Naive B cell (primary cell): ENCODE measurements at regions not wholly inside any gene's neighbourhood (a gene's known extent, or its start where the extent isn't known, plus 50 kb on each side); places are given as distances from the start of the nearest gene placed in this dataset.
"Not testable (repeated sequence)": the region's sequence is repeated elsewhere in the genome, so short reads cannot be mapped to it uniquely, and the experiment has no call there.

Experiments
- ATAC-seq, 2 donors: fragments of 150-1000 bp; cut with Tn5 transposase; 2 replicates each; pipeline ENCODE4 v1.10.0; 2021; ENCODE audit warnings: low read depth in 2 of 2, mild to moderate bottlenecking in 2 of 2, moderate library complexity in 2 of 2
- DNase-seq: peaks from one replicate; pipeline ENCODE4 v3.0.0; 2022
- H3K27ac Mint-ChIP-seq, 6 donors: one replicate each; pipeline ENCODE4 v1.8.0; 2020 to 2022; ENCODE audit warnings: mild to moderate bottlenecking in 6 of 6, mixed read lengths in 6 of 6, moderate library complexity in 5 of 6, inconsistent platforms in 2 of 6
- H3K27me3 Mint-ChIP-seq, 3 donors: one replicate each; pipeline ENCODE4 v1.8.0; 2021 to 2022; ENCODE audit warnings: mixed read lengths in 3 of 3, mild to moderate bottlenecking in 1 of 3
- H3K36me3 Mint-ChIP-seq, 2 donors: one replicate each; pipeline ENCODE4 v1.8.0; 2020 to 2022; ENCODE audit warnings: mixed read lengths in 2 of 2, inconsistent platforms in 1 of 2, mild to moderate bottlenecking in 1 of 2
- H3K4me1 Mint-ChIP-seq, 3 donors: one replicate each; pipeline ENCODE4 v1.8.0; 2020 to 2022; ENCODE audit warnings: mixed read lengths in 3 of 3, inconsistent platforms in 1 of 3, mild to moderate bottlenecking in 1 of 3, moderate library complexity in 1 of 3
- H3K4me3 Mint-ChIP-seq, 8 donors: one replicate each; pipeline ENCODE4 v1.8.0; 2020 to 2022; ENCODE audit warnings: mild to moderate bottlenecking in 8 of 8, mixed read lengths in 8 of 8, moderate library complexity in 8 of 8, inconsistent platforms in 2 of 8
- H3K9me3 Mint-ChIP-seq, 7 donors: one replicate each; pipeline ENCODE4 v1.8.0; 2020 to 2022; ENCODE audit warnings: mixed read lengths in 7 of 7, mild to moderate bottlenecking in 5 of 7, inconsistent platforms in 2 of 7, moderate library complexity in 1 of 7

- H3K36me3 Mint-ChIP-seq, DNase-seq, H3K4me3 Mint-ChIP-seq, ATAC-seq, H3K27me3 Mint-ChIP-seq, H3K4me1 Mint-ChIP-seq, H3K27ac Mint-ChIP-seq: not testable (repeated sequence)
- peaks cover 0 to 14% (median 5%) of the 10 kb centered on the region in 7 donors for H3K9me3 Mint-ChIP-seq
Observed at GRCh38 chr12:127983213-127983791, 283.7 kb upstream of the TMEM132C start.

DNA sequence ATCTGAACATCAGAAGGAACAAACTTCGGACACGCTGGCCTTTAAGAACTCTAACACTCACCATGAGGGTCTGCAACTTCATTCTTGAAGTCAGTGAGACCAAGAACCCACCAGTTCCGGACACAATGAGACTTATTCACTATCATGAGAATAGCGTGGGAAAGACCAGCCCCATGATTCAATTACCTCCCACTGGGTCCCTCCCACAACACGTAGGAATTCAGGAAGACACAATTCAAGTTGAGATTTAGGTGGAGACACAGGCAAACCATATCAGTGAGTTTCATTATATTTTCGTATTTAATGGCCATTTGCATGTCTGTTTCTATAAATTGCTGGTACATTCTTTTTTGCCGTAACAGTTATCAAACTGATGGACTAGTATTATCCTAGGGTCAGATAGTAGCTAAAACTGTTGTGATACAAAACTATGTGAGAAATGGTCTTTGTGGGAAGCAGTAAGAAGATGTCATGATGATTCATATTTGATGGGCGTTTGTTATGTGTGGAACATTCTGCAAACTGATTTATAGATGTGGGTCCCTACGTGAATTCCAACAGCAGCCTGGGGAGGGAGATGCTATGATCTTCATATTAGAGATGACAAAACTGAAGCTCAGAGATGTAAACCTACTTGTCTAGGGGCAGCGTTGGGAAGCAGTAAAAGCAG is 282.4 kb upstream of the TMEM132C start:
- ATAC-seq (no peak), DNase-seq (no peak)
- H3K27me3 Mint-ChIP-seq: no peaks in the 10 kb centered on the region
- no peaks in the 10 kb centered on the region for H3K36me3 Mint-ChIP-seq
- peaks cover 0 to 11% (median 4%) of the 10 kb centered on the region in 7 donors for H3K9me3 Mint-ChIP-seq
- no peak overlapping the region for H3K4me3 Mint-ChIP-seq
- peak overlapping the region in 1 of 6 donors; percentile 51 for H3K27ac Mint-ChIP-seq
- H3K4me1 Mint-ChIP-seq: no peaks in the 10 kb centered on the region

DNA sequence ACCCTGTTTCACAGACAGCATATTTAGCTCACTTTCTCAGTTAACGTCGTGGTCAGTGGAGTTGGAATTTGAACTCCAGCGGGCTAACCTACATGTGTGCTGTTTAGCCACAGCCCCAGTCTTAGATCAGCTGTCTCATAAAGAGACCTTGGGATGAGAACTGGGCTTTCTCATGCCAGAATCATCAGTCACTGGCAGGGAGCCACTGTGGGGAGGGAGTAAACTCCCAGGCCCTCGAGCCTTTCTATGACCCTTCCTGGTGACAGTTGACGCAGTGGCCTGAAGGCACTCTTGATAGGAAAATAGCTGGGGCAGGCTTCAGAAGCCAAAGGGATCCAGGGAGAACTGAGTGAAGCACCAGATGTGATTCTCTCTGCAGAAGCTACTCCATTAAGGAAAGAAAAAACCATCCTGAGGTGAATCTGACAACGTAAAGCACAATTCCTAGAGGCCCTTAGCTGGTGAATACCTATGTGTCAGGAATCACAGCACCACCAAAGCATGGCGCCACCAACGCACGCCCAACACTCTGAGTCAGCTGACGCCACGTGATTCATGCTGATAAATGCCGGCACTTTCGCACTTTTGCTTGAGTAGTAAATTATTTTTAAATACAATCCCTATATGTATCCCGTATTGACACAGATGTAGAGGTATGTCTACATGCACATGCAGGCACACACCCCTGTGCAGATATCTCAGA is 279.6 kb upstream of the TMEM132C start:
- Mint-ChIP-seq H3K27ac (no peak overlapping the region), H3K36me3 (no peaks in the 10 kb centered on the region), H3K4me3 (no peak overlapping the region), H3K4me1 (no peaks in the 10 kb centered on the region), H3K9me3 (peaks cover 0 to 11% (median 3%) of the 10 kb centered on the region in 7 donors), H3K27me3 (no peaks in the 10 kb centered on the region)
- DNase-seq (no peak), ATAC-seq (no peak)

GRCh38 chr12:127991485-127991884 is 275.5 kb upstream of the TMEM132C start:
- ATAC-seq (no peak), DNase-seq (no peak)
- H3K4me3 Mint-ChIP-seq: no peak overlapping the region
- peaks cover 0 to 9% (median 3%) of the 10 kb centered on the region in 7 donors for H3K9me3 Mint-ChIP-seq
- H3K27ac Mint-ChIP-seq: no peak overlapping the region
- H3K27me3 Mint-ChIP-seq: no peaks in the 10 kb centered on the region
- no peaks in the 10 kb centered on the region for H3K36me3 Mint-ChIP-seq
- no peaks in the 10 kb centered on the region for H3K4me1 Mint-ChIP-seq

DNA sequence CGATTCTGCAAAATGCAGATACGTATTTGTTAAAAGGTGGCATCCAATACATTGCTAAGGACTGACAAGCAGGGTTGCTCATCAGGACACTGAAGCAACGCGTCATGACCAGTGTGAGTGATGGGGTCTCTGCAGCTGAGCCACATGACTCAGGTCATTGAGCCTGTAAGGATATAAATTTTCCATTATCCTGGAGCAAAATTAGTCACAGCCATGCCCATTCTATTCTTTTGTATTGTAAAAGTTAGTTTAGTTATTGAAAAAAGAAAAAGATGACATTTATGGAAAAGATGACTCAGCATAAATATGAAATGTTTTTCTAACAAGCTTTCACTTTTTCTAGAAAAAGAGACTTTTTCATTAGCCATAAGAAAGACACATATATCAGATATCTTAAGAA is 268.0 kb upstream of the TMEM132C start:
- no peaks in the 10 kb centered on the region for H3K4me1 Mint-ChIP-seq
- no peak overlapping the region for H3K4me3 Mint-ChIP-seq
- DNase-seq: no peak
- no peak overlapping the region for H3K27ac Mint-ChIP-seq
- H3K36me3 Mint-ChIP-seq: no peaks in the 10 kb centered on the region
- H3K27me3 Mint-ChIP-seq: peaks cover 0 to 3% (median 0%) of the 10 kb centered on the region in 3 donors
- peaks cover 0 to 8% (median 4%) of the 10 kb centered on the region in 7 donors for H3K9me3 Mint-ChIP-seq
- ATAC-seq: no peak

GRCh38 chr12:128004383-128004938 is 262.5 kb upstream of the TMEM132C start:
- DNase-seq: no peak
- H3K4me3 Mint-ChIP-seq: no peak overlapping the region
- no peak for ATAC-seq
- H3K9me3 Mint-ChIP-seq: peaks cover 0 to 9% (median 5%) of the 10 kb centered on the region in 7 donors
- H3K36me3 Mint-ChIP-seq: no peaks in the 10 kb centered on the region
- H3K27ac Mint-ChIP-seq: no peak overlapping the region
- H3K27me3 Mint-ChIP-seq: peaks cover 0 to 3% (median 0%) of the 10 kb centered on the region in 3 donors
- no peaks in the 10 kb centered on the region for H3K4me1 Mint-ChIP-seq

GRCh38 chr12:128007250-128007649 is 259.7 kb upstream of the TMEM132C start:
- Mint-ChIP-seq H3K27ac (no peak overlapping the region), H3K27me3 (no peaks in the 10 kb centered on the region), H3K9me3 (peaks cover 0 to 6% (median 4%) of the 10 kb centered on the region in 7 donors), H3K4me3 (no peak overlapping the region), H3K4me1 (no peaks in the 10 kb centered on the region), H3K36me3 (no peaks in the 10 kb centered on the region)
- DNase-seq (no peak), ATAC-seq (no peak)

DNA sequence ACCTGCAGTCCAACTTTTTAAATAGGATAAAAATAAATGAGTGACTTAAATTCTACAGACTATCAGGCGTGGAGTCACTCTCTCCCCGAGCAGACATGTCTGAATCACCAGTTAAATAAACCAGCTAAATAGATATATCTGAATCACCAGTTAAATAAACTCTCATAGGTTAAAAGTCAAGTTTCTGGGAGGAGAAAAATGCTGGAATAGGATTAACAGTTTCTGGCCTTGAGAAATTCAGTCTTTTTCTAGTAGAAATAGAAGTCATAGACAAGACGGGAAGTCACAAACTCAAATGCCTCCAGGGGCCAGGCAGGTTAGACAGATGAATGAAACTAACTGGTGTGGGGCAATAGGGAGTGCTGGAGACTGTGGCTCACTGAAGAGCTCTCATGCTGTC is 258.6 kb upstream of the TMEM132C start:
- Mint-ChIP-seq H3K9me3 (peaks cover 0 to 6% (median 3%) of the 10 kb centered on the region in 7 donors), H3K27ac (no peak overlapping the region), H3K27me3 (no peaks in the 10 kb centered on the region), H3K36me3 (no peaks in the 10 kb centered on the region), H3K4me3 (no peak overlapping the region), H3K4me1 (no peaks in the 10 kb centered on the region)
- DNase-seq (no peak), ATAC-seq (no peak)

GRCh38 chr12:128009108-128009507 is 257.9 kb upstream of the TMEM132C start:
- Mint-ChIP-seq H3K27me3 (no peaks in the 10 kb centered on the region), H3K27ac (peak overlapping the region in 1 of 6 donors; percentile 16), H3K36me3 (no peaks in the 10 kb centered on the region), H3K4me3 (no peak overlapping the region), H3K9me3 (peaks cover 0 to 6% (median 4%) of the 10 kb centered on the region in 7 donors), H3K4me1 (no peaks in the 10 kb centered on the region)
- no peak for DNase-seq
- no peak for ATAC-seq

DNA sequence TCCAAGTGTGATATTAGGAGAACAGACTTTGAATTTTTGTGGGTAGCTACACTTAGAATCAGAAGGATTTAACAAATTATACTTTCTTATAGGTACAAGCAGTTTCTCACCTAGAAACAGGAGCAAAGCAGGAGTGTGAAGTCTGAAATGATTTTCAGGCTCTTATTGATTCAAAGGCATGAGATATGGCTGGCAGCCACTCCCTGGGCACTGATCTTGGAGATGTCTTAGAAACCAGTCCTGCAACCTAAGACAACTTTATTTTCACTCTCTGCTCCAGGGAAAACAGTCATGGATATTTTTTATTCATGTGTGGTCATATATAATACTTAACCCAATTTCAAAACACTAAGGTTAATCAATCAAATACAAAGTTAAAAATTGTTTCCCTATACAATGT is 254.9 kb upstream of the TMEM132C start:
- H3K27me3 Mint-ChIP-seq: no peaks in the 10 kb centered on the region
- DNase-seq: no peak
- no peak overlapping the region for H3K4me3 Mint-ChIP-seq
- H3K36me3 Mint-ChIP-seq: no peaks in the 10 kb centered on the region
- H3K4me1 Mint-ChIP-seq: no peaks in the 10 kb centered on the region
- no peak overlapping the region for H3K27ac Mint-ChIP-seq
- no peak for ATAC-seq
- peaks cover 0 to 6% (median 2%) of the 10 kb centered on the region in 7 donors for H3K9me3 Mint-ChIP-seq

DNA sequence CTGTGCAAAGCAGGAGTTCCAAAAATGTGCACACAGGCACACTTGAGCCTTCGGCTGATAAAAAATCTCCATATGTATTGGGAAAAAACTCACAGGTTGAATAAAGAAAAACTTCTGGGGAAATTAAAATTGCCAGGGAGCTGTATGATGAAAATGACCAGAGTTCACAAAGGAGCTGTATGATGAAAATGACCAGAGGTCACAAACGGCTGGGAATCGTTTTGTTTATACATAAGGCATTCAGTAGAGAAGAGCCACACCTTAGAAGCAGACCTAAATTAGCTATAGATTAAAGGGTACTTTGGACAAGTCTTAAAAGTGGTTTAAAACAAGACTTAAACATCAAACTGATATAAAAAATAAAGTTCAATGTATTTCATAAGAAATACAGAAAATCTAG is 251.7 kb upstream of the TMEM132C start:
- no peak overlapping the region for H3K4me3 Mint-ChIP-seq
- H3K27ac Mint-ChIP-seq: no peak overlapping the region
- no peaks in the 10 kb centered on the region for H3K36me3 Mint-ChIP-seq
- H3K27me3 Mint-ChIP-seq: no peaks in the 10 kb centered on the region
- DNase-seq (no peak), ATAC-seq (no peak)
- H3K4me1 Mint-ChIP-seq: no peaks in the 10 kb centered on the region
- H3K9me3 Mint-ChIP-seq: peaks cover 0 to 18% (median 7%) of the 10 kb centered on the region in 7 donors

- Mint-ChIP-seq H3K36me3 (no peaks in the 10 kb centered on the region), H3K4me1 (no peaks in the 10 kb centered on the region), H3K9me3 (peaks cover 0 to 26% (median 7%) of the 10 kb centered on the region in 7 donors), H3K4me3 (no peak overlapping the region), H3K27me3 (no peaks in the 10 kb centered on the region), H3K27ac (no peak overlapping the region)
- no peak for ATAC-seq
- DNase-seq: no peak
Observed at GRCh38 chr12:128018067-128018466, 248.9 kb upstream of the TMEM132C start.

DNA sequence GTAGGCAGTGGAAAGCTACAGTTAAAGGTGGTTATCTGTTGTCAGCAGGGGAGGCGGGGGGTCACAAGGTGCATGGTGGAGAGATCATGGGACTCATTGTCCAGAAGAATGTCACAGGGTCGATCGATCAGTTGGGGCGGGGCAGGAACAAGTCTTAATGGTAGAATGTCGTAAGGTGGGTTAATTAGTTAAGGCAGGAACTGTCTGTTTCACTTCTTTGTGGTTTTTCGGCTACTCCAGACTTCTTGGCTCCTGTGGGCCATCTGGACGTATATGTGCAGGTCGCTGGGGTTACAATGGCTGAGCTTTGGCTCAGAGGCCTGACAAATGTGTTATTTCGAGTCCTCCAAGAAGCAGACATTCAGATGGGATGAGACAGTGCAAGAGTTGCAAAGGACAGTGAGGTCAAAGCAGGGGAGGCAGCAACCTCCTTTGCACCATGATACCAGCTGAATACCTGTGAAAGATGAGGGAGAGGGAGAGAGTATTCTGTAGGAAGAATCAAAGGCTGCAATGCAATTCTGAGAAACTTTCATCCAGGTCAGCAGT is 246.9 kb upstream of the TMEM132C start:
- Mint-ChIP-seq H3K36me3 (no peaks in the 10 kb centered on the region), H3K9me3 (peaks cover 0 to 26% (median 7%) of the 10 kb centered on the region in 7 donors), H3K4me1 (no peaks in the 10 kb centered on the region), H3K27me3 (no peaks in the 10 kb centered on the region), H3K27ac (no peak overlapping the region), H3K4me3 (no peak overlapping the region)
- ATAC-seq (no peak), DNase-seq (no peak)
